Activated CD8-positive, alpha-beta memory T cell treated with anti-CD3 and anti-CD28 coated beads for 24 hours (primary cell): ENCODE measurements at regions not wholly inside any gene's neighbourhood (a gene's known extent, or its start where the extent isn't known, plus 50 kb on each side); places are given as distances from the start of the nearest gene placed in this dataset.
"Not testable (repeated sequence)": the region's sequence is repeated elsewhere in the genome, so short reads cannot be mapped to it uniquely, and the experiment has no call there.

Experiments
- DNase-seq: peaks from one replicate; pipeline ENCODE4 v3.0.0-alpha.2; 2020

DNA sequence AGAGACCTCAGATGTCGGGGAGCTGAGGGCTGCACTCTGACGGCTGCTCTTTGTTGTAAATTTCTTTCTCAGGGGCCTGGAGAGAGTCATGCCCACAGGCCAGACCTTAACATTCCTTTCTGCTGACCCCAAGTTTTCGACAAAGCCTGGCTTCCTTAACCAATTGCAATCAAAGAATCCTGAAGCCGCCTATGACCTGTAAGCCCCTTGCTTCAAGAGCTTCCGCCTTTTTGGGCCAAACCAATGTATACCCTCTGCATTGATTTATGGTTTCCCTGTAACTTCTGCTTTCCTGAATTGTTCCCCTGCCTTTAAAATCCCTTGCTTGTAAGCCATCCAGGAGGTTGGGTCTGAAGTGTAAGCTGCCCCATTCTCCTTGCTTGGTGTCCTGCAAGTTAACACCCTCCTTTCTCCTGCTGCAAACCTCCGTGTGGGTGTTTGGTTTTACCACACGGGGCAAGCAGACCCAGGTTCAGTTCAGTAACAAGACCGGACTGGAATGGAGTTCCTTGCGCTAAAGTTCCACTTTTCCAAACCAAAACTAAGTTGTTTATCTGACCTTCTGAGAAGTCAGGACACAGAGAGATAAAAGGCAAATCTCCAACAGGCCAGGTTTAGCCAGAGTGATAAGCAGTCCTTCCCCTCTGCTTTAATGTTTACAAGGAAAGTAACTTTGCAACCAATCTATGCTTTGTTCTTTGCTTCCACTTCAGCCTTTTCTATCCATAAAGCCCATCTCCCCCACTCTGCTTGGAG is 141.6 kb downstream of the KCNJ12 start:
- DNase-seq = peak; percentile 19

DNA sequence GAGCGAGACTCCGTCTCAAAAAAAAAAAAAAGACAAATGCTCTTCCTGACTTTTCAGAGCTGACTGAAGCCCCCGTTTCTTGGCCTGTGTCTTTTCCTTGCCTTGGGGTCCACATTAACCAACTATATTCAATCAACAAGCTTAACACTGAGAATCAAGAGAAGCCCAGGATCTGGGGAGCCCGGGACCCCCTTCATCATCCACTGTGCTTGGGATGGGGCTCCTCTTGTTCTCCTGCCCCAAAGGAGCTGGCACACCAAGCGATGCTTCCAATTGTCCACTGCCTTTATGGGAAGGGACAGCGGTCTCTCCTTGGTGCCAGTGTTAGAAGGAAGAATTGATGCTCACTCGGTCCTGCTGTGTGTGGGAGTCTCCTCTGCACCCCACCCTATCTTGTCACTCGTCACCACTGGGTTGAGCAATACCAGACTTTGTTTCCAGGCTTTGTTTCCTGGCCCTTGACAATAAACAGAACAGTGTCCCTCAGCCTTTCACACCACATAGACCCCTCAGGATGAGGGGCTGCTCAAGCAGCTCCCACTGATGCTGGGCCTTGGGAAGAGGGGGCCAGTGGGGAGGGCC is 146.7 kb downstream of the KCNJ12 start:
- peak; percentile 19 for DNase-seq

DNA sequence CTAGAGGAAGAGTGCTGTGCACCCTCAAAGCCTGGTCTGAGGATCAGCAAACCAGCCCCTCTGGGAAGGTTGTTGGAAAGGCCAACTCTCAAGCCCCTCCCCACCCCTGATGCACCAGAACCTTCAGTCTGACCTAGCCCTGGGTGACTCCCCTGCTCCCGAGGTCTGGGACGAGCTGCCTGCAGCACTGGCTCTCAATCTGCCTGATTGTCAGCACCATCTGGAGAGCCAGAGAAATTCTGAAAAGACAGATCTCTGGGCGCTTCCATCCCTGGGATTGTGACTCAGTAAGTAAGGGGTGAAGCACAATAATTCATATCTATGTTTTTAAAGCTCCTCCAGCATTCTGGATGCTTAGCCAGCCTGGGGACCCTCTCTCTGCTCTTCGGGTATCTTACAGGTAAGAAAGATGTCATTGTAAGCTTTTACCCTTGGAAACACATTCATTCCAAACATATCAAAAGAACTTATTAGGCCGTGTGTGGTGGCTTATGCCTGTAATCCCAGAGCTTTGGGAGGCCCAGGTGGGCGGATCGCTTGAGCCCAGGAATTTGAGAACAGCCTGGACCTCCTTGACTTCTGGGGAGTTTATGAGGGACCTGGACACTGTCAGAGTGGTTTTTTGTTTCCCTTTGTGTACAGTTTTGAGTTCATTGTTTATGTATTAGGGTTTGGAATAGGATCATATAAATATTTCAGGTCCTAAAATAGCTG is 147.5 kb downstream of the KCNJ12 start:
- DNase-seq = peak; percentile 21

GRCh38 chr17:21524211-21524591 is 148.0 kb downstream of the KCNJ12 start:
- DNase-seq = peak; percentile 28

DNA sequence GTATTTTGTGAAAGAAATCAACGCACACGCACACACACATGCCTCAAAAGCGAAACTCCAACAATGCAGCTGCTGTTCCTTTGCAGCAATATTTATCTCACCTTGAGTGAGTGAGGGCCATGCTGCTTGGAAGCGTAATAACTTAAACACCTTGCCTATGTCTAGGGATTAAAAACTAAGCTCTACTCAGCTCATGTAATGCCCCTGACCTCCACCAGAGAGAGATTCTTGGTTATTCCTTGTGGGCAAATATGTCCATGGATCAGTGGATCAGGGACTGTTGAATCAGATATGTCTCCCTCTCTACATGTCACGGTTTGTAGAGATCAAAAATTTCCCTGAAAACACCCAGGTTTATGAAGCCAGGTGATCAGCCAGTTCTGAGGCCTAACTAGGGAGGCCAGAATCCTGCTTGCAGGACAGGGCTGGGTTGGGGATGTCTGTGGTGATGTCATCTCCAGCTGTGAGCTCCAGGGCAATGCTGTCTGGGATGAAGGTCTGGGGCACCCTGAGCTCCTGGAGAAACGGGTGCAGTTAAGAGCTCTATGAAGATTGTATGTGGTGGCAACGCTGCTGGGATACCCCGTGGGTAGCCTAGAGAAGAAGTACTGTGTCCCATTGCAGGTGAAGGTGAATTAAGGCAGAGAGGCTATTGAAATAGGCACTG is 149.4 kb downstream of the KCNJ12 start:
- DNase-seq = peak; percentile 17

DNA sequence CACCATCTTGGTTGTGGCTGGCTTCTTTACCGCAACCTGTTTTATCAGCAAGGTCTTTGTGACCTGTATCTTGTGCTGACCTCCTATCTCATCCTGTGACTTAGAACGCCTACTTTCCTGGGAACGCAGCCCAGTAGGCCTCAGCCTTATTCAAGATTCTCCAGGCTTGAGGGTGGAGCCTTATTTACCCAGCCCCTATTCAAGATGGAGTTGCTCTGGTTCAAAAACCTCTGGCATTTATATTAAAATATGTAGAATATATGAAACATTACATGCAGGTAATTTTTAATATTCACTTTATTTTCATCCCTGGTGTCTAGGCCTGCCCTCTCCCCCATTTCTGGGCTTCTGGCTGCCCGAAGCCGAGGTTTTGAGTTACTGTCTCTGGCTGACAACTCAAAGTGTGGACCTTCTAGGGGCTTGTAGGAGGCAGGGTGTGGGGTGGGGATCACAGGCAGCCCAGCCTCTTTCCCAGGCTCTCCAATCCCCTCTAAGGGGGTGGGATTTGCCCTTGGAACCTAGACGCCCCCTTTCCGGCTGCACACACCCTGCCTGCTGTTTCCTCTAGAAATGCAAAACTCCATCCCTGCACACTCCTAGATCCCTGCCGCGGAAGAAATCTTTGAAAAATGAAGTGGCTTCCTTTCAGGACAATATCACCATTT is 152.0 kb downstream of the KCNJ12 start:
- peak; percentile 21 for DNase-seq

GRCh38 chr17:21530311-21530710 is 154.2 kb downstream of the KCNJ12 start:
- DNase-seq = peak; percentile 42

DNA sequence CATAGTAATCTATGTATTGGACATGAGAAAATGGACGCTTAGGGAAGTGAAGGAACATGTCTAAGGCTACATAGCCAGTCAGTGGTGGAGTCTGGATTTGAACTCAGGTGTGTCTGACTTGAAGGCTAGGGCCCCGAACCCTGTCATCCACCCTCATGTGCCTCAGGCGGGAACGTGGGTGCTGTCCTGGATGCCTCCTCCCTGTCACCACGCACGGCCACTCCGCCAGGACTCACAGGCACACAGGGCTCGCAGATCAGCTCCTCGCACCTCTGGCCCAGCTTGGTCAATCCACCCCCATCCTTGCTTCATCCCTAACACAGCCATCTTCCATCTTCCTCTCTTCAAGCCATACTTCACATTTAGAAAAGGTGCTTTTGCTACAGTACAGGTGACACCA is 154.7 kb downstream of the KCNJ12 start:
- DNase-seq = no peak

GRCh38 chr17:21532763-21533385 is 156.7 kb downstream of the KCNJ12 start:
- DNase-seq = no peak

- no peak for DNase-seq
Measured at GRCh38 chr17:21535686-21536375, 156.5 kb upstream of the KCNJ18 start.

DNA sequence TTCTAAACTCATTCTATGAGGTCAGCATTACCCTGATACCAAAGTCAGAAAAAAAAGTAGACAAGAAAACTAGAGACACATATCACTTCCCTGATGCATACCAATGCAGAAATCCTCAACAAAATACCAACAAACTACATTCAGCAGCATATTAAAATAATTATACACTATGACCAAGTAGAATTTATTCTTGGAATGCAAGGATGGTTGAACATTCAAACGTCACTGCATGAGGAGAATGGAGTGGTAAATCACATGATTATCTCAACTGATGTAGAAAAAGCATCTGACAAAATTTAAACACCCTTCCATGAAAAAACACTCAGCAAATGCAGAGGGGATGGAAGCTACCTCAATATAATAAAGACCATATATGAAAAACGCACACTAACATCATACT is 155.0 kb upstream of the KCNJ18 start:
- DNase-seq = no peak

DNA sequence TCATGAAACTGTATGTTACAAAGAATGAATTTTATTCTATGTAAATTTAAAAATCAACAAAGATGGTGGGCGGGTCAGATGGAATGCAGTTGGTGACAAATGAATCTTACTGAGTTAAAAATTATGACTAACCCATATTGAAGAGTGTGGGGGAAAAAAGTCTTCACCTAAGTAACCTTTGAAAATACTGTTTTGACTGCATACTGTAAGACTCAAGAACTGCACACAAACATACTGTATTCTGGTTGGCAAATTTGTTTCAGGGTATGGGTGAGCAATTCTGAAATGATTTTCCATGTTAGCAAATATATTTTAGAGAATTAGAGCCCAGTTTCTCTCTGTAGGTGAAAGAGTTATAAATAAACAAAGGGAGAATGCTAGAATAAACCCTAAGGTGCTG is 153.7 kb upstream of the KCNJ18 start:
- no peak for DNase-seq

GRCh38 chr17:21539146-21539545 is 153.2 kb upstream of the KCNJ18 start:
- DNase-seq = no peak

DNA sequence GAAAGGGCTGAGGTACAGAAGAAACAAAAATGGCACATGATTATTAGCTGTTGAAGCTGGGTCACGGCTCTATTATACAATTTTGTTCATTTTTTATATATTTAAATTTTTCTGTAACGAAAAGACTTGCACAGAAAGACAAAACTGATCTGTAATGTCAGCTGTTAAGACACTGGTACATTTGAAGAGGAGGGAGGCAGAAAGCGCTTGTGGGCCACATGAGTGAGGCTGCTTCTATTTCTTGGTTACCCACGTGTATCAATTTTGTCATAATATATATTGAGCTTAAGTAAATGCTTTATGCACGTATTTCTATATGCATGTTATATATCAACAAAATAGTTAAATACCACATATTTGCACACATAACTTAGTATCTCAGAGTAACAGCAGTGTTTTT is 151.8 kb upstream of the KCNJ18 start:
- no peak for DNase-seq

- DNase-seq = no peak
Measured at GRCh38 chr17:21542070-21542469, 150.3 kb upstream of the KCNJ18 start.

DNA sequence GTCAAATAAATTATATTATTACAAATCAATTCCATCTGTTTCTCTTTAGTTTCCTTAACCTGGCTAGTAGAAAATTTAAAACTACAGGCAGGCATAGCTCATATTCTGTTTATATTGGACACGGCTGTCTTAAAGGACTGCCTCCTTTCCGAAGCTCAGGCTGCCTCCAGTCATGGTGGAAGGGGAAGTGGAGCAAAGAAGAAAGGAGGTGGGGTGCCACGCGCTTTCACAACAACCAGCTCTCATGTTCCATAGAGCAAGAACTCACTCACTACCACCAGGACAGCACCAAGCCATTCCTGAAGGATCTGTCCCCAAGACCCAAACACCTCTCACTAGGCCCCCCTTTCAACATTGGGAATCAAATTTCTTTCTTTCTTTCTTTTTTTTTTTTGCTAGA is 149.3 kb upstream of the KCNJ18 start:
- no peak for DNase-seq

- no peak for DNase-seq
Measured at GRCh38 chr17:21545064-21545463, 147.3 kb upstream of the KCNJ18 start.

DNA sequence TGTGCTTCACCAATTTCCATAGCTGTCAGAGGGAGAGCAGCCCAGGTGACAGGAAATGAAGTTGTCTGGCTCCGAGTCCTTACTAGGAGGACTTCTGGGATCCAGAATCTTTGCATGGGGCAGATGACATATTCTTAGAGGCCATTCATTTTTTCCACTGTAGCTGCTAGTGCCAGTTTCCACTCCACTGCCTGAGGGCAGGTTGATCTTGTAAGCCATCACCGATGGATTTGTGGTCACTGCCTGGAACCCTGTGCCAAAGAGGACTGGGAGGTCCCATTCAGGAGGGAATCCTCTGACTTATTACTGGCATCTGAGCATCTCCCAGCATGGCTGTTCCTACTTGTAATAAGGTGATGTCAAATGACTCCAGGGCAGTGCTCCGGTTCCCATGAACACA is 144.1 kb upstream of the KCNJ18 start:
- DNase-seq = no peak

DNA sequence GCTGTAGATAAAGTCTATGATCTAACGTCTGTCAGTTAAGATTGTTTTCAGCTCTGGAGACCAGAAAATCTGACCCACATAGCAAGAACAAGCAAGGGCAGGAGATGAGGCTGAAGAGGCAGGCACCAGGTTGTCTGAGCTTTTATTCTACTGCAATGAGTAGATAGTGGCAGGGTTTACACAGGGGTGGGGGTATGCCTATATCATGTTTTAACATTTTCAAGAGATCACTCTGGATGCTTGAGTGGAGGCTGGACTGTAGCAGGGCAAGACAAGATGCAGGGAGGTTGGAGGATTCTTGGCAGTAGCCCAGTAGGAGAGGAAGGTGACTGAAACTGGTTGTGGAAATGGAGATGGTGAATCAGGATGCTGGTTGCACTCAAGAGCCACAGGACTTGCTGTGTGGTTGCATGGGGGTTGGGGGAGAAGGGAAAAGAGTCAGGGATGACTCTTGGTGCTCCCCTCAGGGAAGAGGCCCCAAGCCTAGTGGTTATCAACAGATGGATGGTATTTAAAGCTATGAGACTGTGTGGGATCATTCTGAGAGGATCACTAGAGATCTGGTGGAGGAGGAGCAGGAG is 143.1 kb upstream of the KCNJ18 start:
- DNase-seq = no peak

DNA sequence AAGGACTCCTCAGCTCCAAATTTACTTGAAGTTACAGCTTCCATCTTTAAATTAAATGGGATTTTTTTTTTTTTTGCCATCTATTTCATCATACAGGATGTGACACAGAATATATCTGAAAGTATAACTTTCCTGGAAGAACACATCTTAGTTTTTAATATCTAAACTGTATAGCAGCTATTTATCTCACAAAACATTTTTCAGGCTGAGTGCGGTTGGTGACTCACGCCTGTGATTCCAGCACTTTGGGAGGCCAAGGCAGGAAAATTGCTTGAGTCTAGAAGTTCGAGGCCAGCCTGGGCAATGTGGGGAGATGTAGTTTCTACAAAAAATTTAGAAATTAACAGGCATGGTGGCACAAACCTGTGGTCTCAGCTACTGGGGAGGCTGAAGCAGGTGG is 142.3 kb upstream of the KCNJ18 start:
- DNase-seq = not testable (repeated sequence)

- DNase-seq = peak; percentile 92
Measured at GRCh38 chr17:21551081-21551881, 141.0 kb upstream of the KCNJ18 start.
